ENCODE measurements at regions not wholly inside any gene's neighbourhood (a gene's known extent, or its start where the extent isn't known, plus 50 kb on each side); places are given as distances from the start of the nearest gene placed in this dataset.

DNA sequence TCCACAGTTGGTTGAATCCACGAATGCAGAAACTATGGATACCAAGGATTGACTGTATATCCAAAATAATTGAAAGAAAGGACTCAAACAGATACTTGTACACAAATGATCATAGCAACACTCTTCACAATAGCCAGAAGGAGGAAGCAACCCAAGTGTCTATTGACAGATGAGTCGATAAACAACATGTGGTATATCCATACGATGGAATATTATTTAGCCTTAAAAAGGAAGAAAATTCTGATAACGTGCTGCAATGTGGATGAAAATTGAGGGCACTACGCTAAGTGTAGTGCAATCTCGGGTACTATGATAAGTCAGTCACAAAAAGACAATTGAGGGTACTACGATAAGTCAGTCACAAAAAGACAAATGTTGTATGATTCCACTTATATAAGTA is 83.6 kb upstream of the CPEB4 start:
- DNase-seq (ENCODE audit: low read depth), result no peak

GRCh38 chr5:173806270-173807035 is 81.7 kb upstream of the CPEB4 start:
- DNase-seq (ENCODE audit: low read depth), result no peak

- DNase-seq (ENCODE audit: low read depth), result no peak
Observed at GRCh38 chr5:173807181-173807655, 80.9 kb upstream of the CPEB4 start.

DNA sequence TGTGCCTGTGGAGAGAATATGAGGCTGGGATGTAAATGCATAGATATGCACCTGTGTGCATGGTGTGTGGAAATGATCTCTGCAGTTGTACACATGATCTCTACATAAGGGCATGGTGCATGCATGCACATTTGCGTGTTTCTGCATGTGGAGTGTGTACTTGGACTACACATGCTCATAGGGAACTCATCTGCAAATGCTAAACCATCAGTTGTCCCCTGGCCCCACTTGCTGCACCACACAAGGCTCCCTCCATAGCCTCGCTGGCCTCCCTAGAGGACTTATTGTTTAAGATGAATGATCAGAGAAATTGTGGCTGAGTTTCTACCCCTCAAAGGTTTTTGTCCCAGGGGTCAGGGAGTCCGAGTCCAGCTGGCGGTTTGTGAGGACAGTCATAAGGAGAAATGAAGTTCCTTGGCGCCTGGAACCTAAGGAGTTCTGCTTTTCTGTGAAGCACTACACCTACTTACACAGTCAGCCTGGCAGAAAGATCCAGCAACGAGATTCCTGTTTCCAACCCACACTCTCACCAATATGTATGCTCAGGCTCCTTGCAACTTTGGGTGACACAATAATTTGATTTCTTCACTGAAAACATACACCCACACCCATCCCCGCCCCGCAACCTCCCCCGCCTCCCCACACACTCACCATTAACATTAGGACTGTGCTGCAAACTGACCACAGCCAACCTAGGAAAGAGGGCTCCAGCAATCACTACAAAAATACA is 79.9 kb upstream of the CPEB4 start:
- DNase-seq (ENCODE audit: low read depth), result no peak

DNA sequence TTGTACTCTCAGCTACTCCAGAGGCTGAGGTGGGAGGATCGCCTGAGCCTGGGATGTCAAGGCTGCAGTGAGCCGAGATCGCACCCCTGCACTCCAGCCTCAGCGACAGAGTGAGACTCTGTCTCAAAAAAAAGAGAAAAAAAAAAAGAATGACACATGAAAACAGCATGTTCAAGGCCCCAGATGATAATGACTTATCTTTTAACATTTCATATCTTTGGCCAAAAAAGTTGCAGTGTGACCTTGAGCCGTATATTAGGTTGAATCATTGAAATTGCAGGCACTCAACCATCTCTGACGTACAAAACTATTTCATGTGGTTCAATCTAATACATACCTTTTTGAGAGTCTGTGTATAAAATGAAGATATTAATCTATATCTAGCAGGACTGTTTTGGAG is 79.1 kb upstream of the CPEB4 start:
- no peak for DNase-seq (ENCODE audit: low read depth)

- DNase-seq (ENCODE audit: low read depth), result no peak
Observed at GRCh38 chr5:173812811-173813550, 75.2 kb upstream of the CPEB4 start.

- DNase-seq (ENCODE audit: low read depth), result no peak
Observed at GRCh38 chr5:173814053-173814452, 74.1 kb upstream of the CPEB4 start.

GRCh38 chr5:173815571-173815970 is 72.6 kb upstream of the CPEB4 start:
- no peak for DNase-seq (ENCODE audit: low read depth)

DNA sequence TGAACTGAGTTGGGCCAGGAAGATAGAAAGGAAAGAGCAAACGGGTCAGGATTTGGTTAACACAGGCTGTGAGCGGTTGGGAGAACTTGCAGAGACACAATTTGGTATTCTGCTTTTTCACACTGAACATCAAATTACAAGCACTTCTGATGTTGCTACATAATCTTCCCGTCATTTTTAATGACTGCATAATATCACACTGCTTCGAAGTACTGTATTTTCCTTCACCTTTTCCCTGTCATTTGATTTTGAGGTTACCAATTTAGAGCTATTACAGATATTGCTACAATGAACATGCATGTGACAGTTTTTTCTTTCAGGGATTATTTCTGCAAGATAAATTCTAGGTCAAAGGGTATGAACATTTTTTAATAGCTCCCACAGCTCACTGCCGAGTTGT is 71.4 kb upstream of the CPEB4 start:
- no peak for DNase-seq (ENCODE audit: low read depth)

- DNase-seq (ENCODE audit: low read depth), result no peak
Observed at GRCh38 chr5:173817561-173817960, 70.6 kb upstream of the CPEB4 start.

GRCh38 chr5:173819521-173819920 is 68.6 kb upstream of the CPEB4 start:
- DNase-seq (ENCODE audit: low read depth), result no peak

- no peak for DNase-seq (ENCODE audit: low read depth)
Observed at GRCh38 chr5:173823274-173823644, 64.9 kb upstream of the CPEB4 start.

DNA sequence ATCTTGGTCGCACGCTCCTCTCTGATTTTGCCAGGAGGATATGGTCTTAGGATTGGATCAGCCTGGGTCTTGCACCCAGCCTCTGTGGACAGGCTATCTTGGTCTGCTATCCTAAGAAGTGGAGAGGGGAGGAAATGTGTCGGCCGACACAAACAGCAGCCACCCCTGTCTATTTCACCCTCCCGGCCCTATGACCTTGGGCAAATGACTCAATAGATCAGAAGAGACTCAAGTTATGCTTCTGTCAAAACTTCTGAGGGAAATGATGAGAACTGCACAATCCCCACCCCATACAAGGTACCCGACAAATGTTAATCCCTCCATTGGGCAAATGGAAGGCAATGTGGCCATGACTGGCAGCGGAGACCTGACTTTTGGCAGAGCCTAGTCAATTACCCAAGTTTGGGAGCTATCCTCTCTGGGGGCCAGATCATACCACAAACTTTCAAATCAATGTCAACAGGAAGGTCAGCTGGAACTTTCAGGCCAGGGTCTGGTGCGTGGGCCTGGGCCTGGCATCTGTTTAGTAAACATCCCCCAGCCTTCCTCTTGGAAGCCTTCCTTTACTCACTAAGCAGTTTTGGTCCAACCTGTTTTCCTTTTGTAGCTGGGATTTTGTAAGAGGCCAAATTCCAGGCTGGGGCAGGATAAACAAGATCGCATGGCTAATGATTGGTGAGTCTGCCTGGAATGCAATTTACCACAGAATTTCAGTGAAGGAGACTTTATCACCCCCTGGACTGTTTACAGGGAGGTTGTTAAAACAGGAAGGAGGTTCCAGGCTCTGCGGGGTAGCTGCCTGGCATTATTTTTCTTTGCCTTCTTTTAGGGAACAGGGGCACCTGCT is 64.2 kb upstream of the CPEB4 start:
- no peak for DNase-seq (ENCODE audit: low read depth)

GRCh38 chr5:173825215-173825865 is 62.8 kb upstream of the CPEB4 start:
- no peak for DNase-seq (ENCODE audit: low read depth)

DNA sequence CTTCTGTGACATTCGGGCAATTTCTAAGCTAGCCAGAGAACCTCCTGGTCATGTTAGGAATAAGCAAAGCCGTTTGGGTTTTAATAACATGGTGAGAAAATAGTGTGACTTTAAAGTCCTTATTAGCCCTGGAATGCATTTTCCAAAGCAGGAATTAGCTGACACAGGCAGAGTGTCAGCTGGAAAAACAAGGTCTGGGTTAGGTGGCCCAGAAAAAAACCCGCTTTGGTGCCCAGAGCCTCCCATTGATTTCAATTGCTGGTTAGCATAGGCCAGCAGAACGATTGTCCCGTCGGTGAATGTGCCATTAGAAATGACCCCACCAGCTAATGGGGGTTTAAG is 62.1 kb upstream of the CPEB4 start:
- DNase-seq (ENCODE audit: low read depth), result no peak

- DNase-seq (ENCODE audit: low read depth), result no peak
Observed at GRCh38 chr5:173826428-173827350, 61.5 kb upstream of the CPEB4 start.

DNA sequence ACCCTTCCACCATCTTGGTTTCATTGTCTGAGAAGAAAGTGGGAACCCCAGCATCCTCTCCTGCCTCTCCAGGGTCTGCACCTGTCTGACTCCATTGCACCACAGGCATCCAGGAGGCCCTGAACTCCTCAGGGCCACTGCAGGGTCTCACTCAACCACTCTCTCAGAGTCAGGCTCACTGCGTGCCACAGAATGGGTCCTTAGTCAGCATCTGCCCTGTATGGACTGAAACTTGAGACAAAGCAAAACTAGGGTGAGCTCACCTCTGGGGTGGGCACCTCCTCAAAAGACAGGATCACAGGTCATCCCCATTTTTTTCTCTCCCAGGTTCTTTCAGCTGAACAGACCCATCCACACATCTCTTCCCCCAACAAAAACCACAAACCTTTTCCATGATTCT is 59.2 kb upstream of the CPEB4 start:
- DNase-seq (ENCODE audit: low read depth), result no peak

- DNase-seq (ENCODE audit: low read depth), result no peak
Observed at GRCh38 chr5:173829826-173830225, 58.3 kb upstream of the CPEB4 start.

- DNase-seq (ENCODE audit: low read depth), result no peak
Observed at GRCh38 chr5:173830421-173830820, 57.7 kb upstream of the CPEB4 start.

DNA sequence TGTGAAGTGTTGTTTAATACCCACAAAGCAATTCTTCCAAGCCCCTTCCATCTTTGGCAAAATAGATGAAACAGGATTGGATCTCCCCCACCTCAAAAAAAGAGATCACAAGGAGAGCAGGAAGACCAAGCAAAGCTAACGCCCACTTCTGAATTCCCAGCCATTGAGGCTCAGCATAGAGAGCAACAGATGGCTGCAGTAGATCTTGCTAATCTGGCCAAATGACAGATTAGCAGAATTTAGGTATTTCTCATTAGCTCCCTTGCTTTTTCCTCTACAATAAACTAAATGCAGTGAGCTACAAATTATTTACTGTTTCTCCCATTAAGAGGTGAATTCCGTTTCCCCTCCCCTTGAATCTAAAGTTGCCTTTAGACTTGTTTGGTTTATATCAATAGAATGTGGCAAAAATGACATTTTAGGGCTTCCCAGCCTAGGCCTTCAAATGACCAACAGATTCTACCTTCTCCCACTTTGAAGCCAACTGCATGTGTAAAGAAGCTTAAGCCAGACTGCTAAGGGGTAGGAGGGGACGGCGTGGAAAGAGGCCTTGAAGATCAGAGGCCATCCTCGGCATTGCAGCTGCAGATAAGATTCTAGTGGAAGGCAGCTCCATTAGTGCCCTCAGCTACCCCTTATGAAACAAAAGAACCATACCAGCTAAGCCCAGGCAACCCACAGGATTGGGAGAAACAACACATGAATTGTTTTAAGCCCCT is 56.8 kb upstream of the CPEB4 start:
- no peak for DNase-seq (ENCODE audit: low read depth)
